ENCODE measurements at regions not wholly inside any gene's neighbourhood (a gene's known extent, or its start where the extent isn't known, plus 50 kb on each side); places are given as distances from the start of the nearest gene placed in this dataset.

DNA sequence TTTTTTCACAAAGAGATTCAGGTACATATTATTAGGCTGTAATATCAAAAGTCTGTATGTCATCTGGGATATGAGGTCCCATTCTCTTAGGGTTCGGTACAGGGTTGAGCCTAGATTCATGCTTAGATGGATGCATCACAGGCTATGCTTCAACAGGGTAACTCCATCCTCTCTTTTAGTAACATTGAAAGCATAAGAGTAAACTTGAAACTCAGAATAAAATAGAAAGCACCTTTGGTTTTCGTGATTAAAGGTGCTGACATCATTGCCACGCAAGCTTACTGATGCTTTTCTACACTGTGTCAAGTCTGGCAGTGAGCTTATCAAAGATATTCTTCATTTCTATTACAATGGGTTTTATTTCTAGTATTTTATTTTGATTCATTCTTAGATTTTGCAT, 419.1 kb upstream of the DSEL start:
- H3K4me3 ChIP-seq, result no peak overlapping the region
- no peaks in the 10 kb centered on the region for H3K9me3 ChIP-seq (replicated peaks)
- H3K27ac ChIP-seq (replicated peaks), result no peak overlapping the region
- H3K36me3 ChIP-seq, result no peaks in the 10 kb centered on the region
- TF ChIP-seq, protein P1, sequence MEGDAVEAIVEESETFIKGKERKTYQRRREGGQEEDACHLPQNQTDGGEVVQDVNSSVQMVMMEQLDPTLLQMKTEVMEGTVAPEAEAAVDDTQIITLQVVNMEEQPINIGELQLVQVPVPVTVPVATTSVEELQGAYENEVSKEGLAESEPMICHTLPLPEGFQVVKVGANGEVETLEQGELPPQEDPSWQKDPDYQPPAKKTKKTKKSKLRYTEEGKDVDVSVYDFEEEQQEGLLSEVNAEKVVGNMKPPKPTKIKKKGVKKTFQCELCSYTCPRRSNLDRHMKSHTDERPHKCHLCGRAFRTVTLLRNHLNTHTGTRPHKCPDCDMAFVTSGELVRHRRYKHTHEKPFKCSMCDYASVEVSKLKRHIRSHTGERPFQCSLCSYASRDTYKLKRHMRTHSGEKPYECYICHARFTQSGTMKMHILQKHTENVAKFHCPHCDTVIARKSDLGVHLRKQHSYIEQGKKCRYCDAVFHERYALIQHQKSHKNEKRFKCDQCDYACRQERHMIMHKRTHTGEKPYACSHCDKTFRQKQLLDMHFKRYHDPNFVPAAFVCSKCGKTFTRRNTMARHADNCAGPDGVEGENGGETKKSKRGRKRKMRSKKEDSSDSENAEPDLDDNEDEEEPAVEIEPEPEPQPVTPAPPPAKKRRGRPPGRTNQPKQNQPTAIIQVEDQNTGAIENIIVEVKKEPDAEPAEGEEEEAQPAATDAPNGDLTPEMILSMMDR (IDR thresholded peaks at IDR 0.05; ENCODE audit: borderline replicate concordance), result no peak
- no peak for DNase-seq
- no peaks in the 10 kb centered on the region for H3K27me3 ChIP-seq (ENCODE audit: low read depth)
- intact Hi-C loops (cut with micrococcal nuclease), result no loop called here
- H3K4me1 ChIP-seq, result no peaks in the 10 kb centered on the region

DNA sequence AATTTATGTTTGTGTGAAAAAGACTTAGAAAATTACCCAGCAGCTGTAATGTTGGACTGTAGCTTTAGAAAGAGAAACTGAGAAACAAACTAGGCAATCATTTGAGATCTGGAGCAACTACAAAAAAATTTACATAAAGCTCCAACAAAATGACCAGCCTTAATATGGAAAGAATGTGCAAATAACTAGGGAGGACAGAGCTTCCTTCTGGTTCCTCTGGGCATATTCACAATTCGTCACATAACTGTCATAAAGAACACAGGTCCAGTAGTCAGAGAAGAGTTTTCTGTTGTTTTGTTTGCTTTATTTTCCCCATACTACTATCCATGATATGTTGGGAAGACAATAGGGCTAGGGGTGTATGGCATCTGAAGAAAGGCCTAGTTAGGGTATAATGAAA, 416.8 kb upstream of the DSEL start:
- TF ChIP-seq, protein P1 (IDR thresholded peaks at IDR 0.05; ENCODE audit: borderline replicate concordance), result no peak
- Histone ChIP-seq H3K27ac (replicated peaks) (no peak overlapping the region), H3K9me3 (replicated peaks) (no peaks in the 10 kb centered on the region), H3K36me3 (no peaks in the 10 kb centered on the region), H3K4me3 (no peak overlapping the region), H3K27me3 (ENCODE audit: low read depth) (no peaks in the 10 kb centered on the region), H3K4me1 (no peaks in the 10 kb centered on the region)
- intact Hi-C loops (cut with micrococcal nuclease), result no loop called here
- no peak for DNase-seq

DNA sequence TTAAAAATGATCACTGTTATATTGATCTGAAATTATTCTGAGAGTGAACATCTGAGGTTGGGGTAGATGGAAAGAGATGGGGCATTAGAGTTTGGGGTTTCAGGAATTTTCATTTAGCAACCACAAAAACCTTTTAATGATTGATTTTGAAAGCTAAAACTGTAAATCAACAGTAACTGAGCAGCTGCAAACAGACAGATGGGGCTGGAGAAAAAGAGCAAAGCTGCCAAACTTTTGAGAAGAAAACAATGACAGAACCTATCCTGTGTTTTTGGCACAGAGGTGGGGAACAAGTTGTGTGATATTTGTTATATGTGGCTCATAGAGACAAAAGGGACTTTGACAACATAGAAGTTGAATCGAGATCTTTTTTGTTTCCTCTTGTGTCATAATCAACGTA, 415.8 kb upstream of the DSEL start:
- H3K27me3 ChIP-seq (ENCODE audit: low read depth), result no peaks in the 10 kb centered on the region
- no peaks in the 10 kb centered on the region for H3K9me3 ChIP-seq (replicated peaks)
- intact Hi-C loops (cut with micrococcal nuclease), result no loop called here
- H3K27ac ChIP-seq (replicated peaks), result no peak overlapping the region
- no peaks in the 10 kb centered on the region for H3K36me3 ChIP-seq
- TF ChIP-seq, protein P1 (IDR thresholded peaks at IDR 0.05; ENCODE audit: borderline replicate concordance), result no peak
- H3K4me1 ChIP-seq, result no peaks in the 10 kb centered on the region
- DNase-seq, result no peak
- H3K4me3 ChIP-seq, result no peak overlapping the region

GRCh38 chr18:67926929-67927864, 410.7 kb upstream of the DSEL start:
- Histone ChIP-seq H3K27me3 (ENCODE audit: low read depth) (no peaks in the 10 kb centered on the region), H3K27ac (replicated peaks) (no peak overlapping the region), H3K4me1 (no peaks in the 10 kb centered on the region), H3K4me3 (no peak overlapping the region), H3K36me3 (no peaks in the 10 kb centered on the region), H3K9me3 (replicated peaks) (no peaks in the 10 kb centered on the region)
- intact Hi-C loops (cut with micrococcal nuclease), result no loop called here
- no peak for DNase-seq
- TF ChIP-seq, protein P1 (IDR thresholded peaks at IDR 0.05; ENCODE audit: borderline replicate concordance), result no peak

DNA sequence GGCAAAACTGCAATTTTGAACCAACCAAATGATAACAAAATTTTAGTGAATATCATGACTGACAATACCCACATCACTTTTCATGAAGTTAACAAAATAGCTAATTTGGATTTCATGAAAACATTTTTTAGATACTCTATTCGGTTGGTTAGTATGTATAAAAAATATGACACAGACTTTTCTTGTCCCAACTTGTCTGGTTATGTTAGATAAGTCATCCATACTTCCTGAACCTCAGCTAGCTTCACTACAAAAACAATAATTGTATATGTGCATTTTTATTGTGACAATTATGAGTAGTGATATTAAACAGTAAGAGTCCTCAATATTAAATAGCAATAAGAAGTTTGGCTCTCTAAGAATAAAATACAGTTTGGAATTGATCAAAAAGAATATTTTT, 408.1 kb upstream of the DSEL start:
- TF ChIP-seq, protein P1 (IDR thresholded peaks at IDR 0.05; ENCODE audit: borderline replicate concordance), result no peak
- H3K27ac ChIP-seq (replicated peaks), result no peak overlapping the region
- DNase-seq, result no peak
- H3K9me3 ChIP-seq (replicated peaks), result peaks cover 11% of the 10 kb centered on the region
- no peak overlapping the region for H3K4me3 ChIP-seq
- H3K36me3 ChIP-seq, result no peaks in the 10 kb centered on the region
- H3K4me1 ChIP-seq, result no peaks in the 10 kb centered on the region
- H3K27me3 ChIP-seq (ENCODE audit: low read depth), result no peaks in the 10 kb centered on the region
- intact Hi-C loops (cut with micrococcal nuclease), result no loop called here
